NCI-H128 (cell line): ENCODE measurements at regions not wholly inside any gene's neighbourhood (a gene's known extent, or its start where the extent isn't known, plus 50 kb on each side); places are given as distances from the start of the nearest gene placed in this dataset.
"Not testable (repeated sequence)": the region's sequence is repeated elsewhere in the genome, so short reads cannot be mapped to it uniquely, and the experiment has no call there.

ENCODE experiments used
- DNase-seq: peaks from one replicate; lab custom pipeline; 2025; ENCODE audit not compliant: unreplicated experiment; lab: John Stamatoyannopoulos, UW

GRCh38 chr14:89534902-89535685 is 118.1 kb upstream of the FOXN3 start:
- no peak for DNase-seq

GRCh38 chr14:89533766-89534165 is 116.7 kb upstream of the FOXN3 start:
- DNase-seq, result no peak

- no peak for DNase-seq
Measured at GRCh38 chr14:89533136-89533535, 116.1 kb upstream of the FOXN3 start.

- no peak for DNase-seq
Measured at GRCh38 chr14:89531661-89532335, 114.8 kb upstream of the FOXN3 start.

GRCh38 chr14:89524990-89525667 is 108.1 kb upstream of the FOXN3 start:
- no peak for DNase-seq

GRCh38 chr14:89524412-89524811 is 107.4 kb upstream of the FOXN3 start:
- DNase-seq, result no peak

GRCh38 chr14:89521988-89522387 is 105.0 kb upstream of the FOXN3 start:
- no peak for DNase-seq

GRCh38 chr14:89519040-89519439 is 102.0 kb upstream of the FOXN3 start:
- DNase-seq, result no peak

GRCh38 chr14:89516173-89516572 is 99.1 kb upstream of the FOXN3 start:
- DNase-seq, result no peak

GRCh38 chr14:89514601-89515000 is 97.6 kb upstream of the FOXN3 start:
- no peak for DNase-seq

GRCh38 chr14:89509891-89510290 is 92.9 kb upstream of the FOXN3 start:
- no peak for DNase-seq

GRCh38 chr14:89508863-89509262 is 91.8 kb upstream of the FOXN3 start:
- DNase-seq, result no peak

- no peak for DNase-seq
Measured at GRCh38 chr14:89507926-89508460, 91.0 kb upstream of the FOXN3 start.

- DNase-seq, result no peak
Measured at GRCh38 chr14:89507521-89507920, 90.5 kb upstream of the FOXN3 start.

GRCh38 chr14:89506891-89507452 is 89.9 kb upstream of the FOXN3 start:
- not testable (repeated sequence) for DNase-seq

GRCh38 chr14:89504602-89505313 is 87.7 kb upstream of the FOXN3 start:
- no peak for DNase-seq

GRCh38 chr14:89504091-89504490 is 87.1 kb upstream of the FOXN3 start:
- no peak for DNase-seq

GRCh38 chr14:89503431-89503996 is 86.5 kb upstream of the FOXN3 start:
- DNase-seq, result no peak

- DNase-seq, result no peak
Measured at GRCh38 chr14:89502966-89503365, 85.9 kb upstream of the FOXN3 start.

- DNase-seq, result no peak
Measured at GRCh38 chr14:89501381-89501780, 84.3 kb upstream of the FOXN3 start.
